COLO668 (cell line): ENCODE measurements at regions not wholly inside any gene's neighbourhood (a gene's known extent, or its start where the extent isn't known, plus 50 kb on each side); places are given as distances from the start of the nearest gene placed in this dataset.
"Not testable (repeated sequence)": the region's sequence is repeated elsewhere in the genome, so short reads cannot be mapped to it uniquely, and the experiment has no call there.

Source experiments
- DNase-seq: peaks from one replicate; lab custom pipeline; 2025; ENCODE audit not compliant: unreplicated experiment; lab: John Stamatoyannopoulos, UW

DNA sequence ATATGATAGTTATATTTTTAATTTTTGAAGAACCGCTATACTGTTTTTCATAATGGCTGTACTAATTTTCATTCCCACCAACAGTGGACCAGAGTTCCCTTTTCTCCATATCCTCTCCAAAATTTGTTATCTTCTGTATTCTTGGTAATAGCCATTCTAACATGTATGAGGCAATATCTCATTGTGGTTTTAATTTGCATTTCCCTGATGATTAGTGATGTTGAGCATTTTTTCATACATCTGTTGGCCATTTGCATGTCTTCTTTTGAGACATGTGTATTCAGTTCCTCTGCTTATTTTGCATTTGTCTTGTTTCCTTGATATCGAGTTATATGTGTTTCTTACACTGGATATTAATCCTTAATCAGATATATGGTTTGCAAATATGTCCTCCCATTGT, 770.8 kb upstream of the MBL2 start:
- no peak for DNase-seq

DNA sequence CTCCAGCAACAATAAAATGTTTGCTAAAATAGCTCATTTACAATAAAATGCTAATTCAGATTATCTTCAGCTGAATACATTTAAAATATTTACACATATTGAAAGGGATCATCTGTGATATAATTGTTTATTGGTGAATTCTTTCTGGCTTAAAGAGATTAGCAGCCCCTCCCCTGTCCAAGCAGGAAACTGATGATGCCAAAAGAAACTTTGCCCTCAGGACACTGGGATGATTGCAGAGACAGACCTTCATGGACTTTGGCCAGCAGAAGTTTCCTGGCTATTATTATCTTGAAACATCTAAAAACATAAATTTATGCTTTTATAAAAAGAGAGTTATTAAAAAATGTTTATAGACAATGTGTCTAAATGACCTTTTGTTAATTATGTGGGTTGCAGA, 764.9 kb upstream of the MBL2 start:
- DNase-seq: no peak

DNA sequence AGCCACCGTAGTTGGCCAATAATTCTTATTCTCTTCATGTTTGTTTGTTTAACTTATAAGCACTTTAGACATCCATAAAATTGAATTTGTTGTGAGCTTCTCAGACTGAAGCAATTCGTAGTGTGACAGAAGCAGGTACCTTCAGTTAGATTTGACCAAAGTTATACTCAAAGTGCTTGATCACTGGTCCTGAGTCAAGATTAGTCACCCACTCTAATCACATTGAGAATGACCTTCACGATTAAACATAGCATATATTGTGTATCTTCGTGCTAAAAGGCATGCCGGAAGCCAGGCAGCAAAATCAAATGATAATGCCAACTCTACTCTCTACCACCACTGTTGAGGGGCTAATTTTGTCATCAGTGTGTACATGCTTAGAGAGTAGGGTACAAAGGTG, 763.7 kb upstream of the MBL2 start:
- DNase-seq: no peak

DNA sequence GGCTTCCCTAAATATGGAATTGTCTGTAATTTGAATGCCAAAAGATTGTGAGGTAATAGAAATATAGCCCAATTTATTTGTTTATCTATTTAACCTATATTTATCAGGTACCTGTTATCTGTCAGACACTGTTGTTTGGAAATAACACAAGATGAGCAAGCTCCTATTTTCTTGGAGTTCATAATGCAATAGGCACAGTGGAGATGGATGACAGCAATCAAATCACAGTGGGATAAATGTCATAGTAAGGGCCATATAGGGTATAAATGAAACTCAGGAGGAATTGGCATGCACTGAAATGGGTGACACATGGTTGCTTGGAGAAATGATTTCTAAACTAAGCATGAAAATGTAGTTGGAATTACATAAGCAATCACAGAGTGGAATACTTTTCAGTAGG, 761.8 kb upstream of the MBL2 start:
- DNase-seq: no peak

DNA sequence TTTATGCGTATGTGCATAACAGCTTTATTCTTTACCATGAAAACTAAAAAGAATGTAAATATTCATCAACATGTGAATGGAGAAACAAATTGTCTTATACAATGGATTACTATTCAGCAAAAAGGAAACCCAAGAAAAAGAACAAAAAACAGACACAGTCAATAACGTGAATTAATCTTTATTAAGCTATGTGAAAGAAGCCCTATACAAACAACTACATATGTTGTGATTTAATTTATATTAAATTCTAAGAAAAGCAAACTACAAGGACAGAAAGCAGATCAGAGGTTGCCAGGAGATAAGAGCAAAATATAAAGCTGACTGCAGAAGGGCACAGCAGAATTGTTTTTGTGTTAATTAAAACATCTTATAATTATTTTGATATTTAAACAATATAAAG, 756.4 kb upstream of the MBL2 start:
- DNase-seq: no peak

DNA sequence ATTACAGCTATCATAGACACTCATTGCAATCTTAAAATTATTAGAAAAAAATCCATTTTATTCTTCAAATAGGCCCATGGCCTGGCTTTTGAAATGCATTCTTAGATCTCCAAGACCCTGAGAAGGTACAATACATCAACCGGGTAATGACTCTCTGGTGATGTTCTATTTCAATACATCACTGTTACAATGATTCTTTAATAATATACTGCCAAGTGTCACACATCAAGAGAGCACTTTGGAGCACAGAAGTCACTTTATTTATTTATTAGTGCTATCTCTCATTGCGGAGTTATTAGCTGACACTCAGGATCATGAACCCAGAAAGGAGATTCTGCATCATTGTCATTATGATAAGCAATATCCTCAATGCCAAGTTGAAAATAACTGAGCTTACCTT, 748.5 kb upstream of the MBL2 start:
- DNase-seq: no peak

DNA sequence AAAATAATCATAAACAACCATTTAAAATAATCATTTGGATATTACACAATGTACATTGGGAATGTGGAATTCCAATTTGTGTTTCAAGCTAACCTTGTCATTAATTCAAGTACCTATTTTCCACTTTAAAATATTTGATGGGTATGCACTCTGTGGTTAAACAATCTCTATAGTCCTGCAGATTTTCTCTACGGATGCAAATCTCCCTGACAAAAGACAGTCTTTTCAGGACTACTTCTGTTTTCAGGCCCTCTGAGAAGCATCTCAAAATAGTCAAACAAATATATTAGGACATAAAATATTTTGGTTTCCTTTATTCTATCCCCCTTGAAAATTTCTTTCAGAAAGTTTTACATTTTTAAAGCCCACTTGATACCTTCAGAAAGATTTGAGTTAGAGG, 735.6 kb upstream of the MBL2 start:
- DNase-seq: no peak

DNA sequence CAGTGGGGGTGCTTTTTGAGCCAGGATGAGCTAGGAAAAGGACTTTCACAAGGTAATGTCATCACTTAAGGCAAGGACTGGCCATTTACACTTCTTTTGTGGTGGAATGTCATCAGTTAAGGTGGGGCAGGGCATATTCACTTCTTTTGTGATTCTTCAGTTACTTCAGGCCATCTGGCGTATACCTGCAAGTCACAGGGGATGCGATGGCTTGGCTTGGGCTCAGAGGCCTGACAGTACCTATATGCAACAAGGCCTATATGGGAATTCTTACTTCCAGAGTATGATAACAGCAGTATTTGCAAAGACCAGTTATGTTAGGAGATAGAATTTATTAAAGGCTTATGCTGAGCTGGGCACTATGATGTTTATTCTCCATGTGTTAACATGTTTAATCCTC, 731.9 kb upstream of the MBL2 start:
- not testable (repeated sequence) for DNase-seq

DNA sequence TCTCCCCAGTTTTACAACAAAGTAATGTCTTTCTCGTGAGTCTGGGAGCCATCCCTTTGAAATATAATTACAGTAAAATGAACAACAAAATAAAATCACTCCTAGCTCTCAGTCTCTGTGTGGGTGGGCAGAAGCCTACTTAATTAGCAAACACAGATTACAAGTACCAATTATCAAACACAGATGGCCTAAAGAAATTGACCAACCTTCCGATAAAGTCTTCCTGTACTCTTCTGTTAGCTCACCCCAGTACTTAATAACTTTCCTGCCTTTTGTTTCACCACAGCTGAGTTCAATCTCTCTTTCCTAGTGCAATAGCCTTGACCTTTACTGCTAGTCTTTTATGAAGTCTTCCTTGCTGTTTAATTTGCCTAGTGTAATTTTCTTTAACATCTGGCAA, 719.2 kb upstream of the MBL2 start:
- no peak for DNase-seq

DNA sequence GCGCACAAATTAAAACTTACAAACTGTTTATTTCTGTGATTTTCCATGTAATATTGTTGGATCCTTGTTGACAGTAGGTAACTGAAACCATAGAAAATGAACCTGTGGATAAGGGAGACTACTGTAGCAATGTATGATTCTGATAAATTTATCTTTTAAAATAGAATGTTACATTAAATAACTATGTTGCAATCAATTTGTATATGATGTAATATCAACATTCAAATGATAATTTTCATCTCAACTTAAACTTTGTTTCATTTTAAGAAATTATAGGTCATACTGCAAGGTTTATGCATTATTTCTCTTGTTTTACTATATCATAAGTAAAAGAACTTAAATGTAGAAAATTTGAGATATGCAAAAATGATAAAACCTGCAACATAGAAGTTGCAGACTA, 718.0 kb upstream of the MBL2 start:
- no peak for DNase-seq

DNA sequence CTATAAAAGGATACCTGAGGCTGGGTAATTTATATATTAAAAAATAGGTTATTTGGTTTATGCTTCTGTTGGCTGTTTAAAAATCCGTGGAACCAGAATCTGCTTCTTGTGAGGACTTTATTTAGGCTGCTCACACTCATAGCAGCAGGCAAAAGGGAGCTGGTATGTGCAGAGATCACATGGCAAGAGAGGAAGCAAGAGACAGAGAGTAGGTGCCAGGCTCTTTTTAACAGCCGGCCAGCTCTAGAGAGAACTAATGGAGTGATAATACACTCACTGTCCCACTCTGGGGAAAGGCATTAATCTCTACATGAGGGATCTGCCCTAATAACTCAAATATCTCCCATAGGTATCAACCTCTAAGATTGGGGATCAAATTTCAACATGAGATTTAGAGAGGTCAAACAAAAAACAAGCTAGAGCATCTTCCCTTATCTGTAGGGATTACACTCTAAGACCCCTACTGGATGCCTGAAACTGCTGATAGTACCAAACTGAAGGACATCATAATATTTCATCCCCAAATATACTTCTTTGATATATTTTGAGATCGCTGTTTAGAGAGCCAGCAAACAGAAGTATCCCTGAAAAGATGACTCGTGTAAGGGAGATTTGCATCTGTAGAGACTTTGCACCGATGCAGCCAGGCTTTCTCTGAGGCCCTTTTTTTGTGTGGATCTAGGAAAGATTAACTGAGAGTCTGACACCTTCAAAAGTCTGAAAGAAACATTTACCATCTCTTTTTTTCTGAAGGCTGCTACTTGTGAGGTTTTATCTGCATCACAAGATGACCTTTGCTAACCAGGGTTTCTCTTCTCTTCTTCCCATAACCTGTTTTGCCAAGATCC, 717.0 kb upstream of the MBL2 start:
- no peak for DNase-seq

DNA sequence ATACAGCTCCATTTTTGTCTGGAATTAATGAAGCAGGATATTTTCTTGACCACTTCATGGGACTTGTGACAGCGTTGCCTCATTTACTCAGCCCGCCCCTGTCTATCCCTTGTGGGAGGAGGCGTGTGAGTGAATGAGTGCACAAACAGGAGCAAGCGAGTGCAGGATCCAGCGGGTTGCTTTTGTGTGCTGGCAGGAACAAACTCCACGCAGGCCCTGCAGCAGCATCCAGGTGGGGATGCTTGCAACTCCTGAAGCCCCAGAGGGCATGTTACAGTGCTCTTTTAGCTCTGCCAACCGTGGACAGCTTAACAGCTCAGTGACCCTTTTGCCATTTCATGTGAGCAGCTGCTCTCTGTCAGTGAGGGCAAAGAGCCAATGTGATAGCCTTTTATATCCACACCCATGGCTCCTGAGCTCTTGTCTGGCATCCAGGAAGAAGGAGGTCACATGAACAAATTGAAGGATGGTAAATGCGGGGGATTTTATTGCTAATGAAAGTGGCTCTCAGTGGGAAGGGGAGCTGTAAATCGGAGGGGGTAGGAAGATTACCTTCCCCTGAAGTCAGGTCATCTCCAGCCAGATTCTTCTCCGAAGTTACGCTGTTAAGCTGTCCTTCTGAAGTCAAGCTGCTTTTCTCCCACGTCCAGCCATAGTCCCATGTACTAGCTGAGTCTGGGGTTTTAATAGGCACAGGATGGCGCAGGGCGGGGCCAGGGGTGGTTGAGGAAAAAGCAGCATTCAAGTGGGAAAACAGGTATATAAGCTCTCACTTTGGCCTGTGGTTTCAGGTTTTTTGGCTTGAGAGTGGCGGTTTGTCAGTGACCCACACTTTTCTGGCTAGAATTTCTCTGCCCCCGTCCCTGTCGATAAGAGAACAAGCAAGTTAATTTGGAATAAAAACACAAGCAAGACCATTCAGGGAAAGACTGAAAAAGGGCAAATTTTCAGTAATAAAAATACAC, 714.7 kb upstream of the MBL2 start:
- no peak for DNase-seq

DNA sequence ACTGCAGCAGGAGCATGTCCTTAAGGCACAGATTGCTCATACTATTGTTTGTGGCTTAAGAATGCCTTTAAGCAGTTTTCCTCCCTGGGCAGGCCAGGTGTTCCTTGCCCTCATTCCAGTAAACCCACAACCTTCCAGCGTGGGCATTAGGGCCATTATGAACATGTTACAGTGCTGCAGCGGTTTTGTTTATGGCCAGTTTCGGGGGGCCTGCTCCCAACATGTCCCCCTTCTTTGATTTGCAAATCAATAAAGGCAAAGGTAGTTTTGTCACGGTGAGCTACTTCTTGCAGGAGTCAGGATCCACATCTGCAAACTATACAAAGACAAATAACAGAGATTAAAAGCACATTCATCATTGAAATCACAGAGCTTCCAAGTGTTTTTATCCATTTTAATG, 712.8 kb upstream of the MBL2 start:
- DNase-seq: not testable (repeated sequence)

DNA sequence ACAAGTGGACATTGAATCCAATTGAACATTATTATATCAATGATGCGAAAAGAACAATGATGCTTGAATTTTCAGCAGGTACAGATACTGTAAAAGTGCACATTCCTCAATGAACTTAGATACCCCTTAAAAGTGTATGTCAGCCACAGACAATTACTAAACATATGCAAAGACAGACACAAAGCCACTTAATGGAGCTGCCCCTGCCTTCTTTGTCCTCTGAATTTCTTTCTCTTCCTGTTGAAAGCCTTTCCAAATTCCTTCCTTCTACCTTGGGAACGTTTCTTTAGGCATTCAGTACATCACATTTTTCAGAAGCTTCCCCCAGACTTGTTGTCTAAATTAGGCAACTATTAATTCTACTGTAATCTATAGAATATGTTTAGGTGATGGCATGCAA, 706.8 kb upstream of the MBL2 start:
- DNase-seq: no peak

DNA sequence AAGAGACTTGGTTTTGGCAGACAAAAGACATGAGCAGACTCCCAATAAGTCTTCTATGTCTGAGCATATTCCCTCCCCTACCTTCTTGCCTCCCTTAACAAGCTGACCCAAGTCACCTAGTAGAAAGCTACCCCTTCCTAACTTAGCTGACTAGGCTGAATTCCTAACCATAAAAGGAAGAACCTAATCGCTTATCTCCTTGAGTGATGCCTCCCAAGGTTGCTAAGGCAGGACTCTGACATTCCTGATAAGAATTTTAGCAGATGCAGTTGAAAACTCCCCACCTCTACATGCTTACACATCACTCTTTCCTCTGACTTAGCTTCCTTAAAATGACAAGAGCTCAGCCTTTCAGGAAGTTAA, 704.7 kb upstream of the MBL2 start:
- DNase-seq: no peak

DNA sequence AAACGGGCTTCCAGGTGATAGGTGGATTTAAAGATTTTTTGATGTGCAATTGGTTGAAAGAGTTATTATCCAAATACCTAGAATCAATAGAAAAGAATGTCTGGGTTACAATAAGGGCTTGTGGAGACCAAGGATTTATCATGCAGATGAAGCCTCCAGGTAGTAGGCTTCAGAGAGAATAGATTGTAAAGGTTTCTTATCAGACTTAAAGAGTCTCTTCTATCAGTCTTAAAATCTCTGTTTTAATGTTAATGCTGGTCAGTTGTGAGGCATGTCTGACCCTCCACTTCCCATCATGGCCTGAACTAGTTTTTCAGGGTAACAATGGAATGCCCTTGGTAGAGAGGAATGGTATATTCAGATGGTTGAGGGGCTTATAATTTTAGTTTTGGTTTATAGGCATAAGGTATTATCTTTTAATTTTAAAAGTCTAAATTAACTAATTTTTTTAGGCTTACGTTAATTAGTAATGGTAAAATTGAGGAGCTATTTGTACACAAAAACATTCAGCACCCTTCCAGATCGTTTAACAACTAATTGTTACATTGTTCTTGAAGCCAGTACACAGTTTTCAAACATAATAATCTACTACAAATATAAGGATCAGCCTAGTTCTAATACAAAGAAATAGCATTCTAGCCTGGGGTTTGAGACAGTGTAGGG, 704.2 kb upstream of the MBL2 start:
- DNase-seq: no peak

DNA sequence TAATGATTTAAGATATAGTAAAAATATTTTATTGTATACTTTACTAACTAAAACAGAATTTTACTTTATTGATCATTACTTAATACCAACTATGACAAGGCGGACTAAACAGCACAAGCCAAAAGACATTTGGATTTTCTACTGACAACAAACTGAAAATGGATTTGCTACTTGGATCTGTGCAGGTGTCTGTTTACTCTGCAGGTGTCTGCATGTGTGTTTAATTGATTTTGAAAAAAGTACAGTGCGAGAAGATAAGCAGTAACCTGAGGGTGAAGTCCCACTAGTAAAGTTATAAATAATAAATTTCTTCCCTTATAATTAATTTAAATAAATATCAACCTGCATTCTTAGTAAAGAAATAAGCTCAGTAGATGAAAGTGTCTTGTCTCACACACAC, 696.8 kb upstream of the MBL2 start:
- DNase-seq: no peak

DNA sequence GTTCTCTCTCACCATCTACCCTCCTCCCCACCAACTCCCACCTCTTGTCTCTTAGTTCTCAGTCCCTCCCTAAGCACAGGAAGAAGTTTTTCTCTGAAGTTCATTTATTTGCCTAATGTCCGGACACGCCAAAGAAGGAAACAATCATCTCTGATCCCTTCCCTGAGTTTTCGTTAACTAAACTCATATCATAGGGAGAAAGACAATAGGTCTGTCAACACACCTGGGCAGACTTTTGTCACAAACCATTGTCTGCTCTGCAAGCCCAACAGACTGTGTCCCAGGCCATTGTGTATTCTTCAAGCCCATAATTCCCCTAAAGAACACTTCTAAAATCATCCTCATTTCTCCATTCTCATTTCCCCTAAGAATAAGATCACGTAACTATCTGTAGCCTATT, 691.0 kb upstream of the MBL2 start:
- peak; percentile 3 for DNase-seq

DNA sequence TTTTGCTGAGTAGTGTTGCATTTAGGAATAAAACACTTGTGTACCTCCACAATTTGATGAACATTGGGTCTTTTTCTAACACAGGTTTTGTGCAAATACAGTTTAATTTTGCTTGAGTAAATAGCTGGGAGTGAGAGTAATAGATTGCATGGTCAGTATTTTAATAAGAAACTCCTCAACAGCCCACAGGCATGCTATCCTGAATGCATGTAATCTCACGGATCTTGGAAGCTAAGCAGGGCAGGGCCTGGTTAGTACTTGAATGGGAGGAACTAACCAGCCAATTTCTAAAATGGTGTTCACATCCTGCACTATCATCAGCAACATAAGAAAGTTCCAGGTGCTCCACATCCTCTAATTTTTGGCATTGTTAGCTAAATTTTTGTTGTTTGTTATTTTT, 685.4 kb upstream of the MBL2 start:
- no peak for DNase-seq

DNA sequence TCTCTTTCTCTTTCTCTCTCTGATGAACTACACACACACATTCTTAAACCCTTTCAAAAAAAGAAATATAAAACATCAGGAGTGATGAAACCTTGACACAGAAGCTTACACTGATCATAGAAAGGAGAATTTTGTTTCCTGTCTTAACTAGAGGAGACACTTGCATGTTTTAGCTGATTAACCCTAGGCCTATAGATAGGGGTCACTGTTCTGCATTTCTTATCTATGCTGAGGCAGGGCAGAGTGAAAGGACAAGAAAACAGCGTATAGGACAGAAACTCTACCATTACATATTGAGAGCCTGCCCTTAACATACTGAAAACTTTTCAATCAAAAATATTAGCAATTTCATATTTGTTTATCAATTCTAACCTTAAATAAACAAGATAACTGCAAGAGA, 680.6 kb upstream of the MBL2 start:
- no peak for DNase-seq

DNA sequence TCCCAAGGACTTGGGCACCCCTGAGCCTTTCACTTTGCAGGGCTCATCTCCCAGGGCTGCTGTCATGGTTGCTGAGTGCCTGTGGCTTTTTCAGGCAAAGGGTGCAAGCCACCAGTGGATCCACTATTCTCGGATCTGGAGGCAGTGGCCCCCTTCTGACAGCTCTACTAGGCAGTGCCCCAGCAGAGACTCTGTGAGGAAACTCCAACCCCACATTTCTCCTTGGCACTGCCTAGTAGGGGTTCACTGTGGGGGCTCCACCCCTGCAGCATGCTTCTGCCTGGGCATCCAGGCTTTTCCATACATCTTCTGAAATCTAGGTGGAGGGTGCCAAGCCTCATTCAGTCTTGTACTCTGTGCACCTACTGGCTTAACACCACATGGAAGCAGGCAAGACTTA, 675.0 kb upstream of the MBL2 start:
- DNase-seq: no peak

DNA sequence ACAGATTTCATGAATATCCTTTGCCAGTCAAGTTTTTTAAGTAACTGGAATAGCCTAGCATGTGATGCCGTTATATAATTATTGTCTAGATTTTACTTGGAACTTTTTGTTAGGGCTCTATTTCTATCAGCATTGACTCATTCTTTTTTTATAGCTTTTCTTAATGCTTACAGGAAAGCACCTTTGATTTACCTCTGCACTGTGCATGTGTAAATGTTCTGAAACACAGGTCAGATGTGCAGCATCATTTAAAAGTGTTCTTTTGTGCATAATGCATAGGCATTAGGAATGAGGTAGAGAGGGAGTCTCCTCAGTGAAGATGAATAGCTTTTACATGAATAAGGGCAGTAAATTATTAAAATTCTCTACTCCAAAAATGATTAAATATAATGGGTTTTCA, 669.3 kb upstream of the MBL2 start:
- DNase-seq: no peak
